Neural progenitor cell (in vitro differentiated cells): ENCODE measurements at regions not wholly inside any gene's neighbourhood (a gene's known extent, or its start where the extent isn't known, plus 50 kb on each side); places are given as distances from the start of the nearest gene placed in this dataset.

ENCODE experiments used
- DNase-seq: peaks from one replicate; pipeline ENCODE4 v3.0.0-alpha.2; 2016; ENCODE audit warnings: low spot score
- H2AFZ ChIP-seq: fragments of 200-600 bp; sonication (generic); replicated peaks from 2 replicates; pipeline ENCODE4 v1.6.1; 2016; ENCODE audit warnings: antibody characterized with exemption
- H3F3A ChIP-seq: fragments of 200-600 bp; sonication (generic); 2 replicates; pipeline ENCODE4 v1.6.1; 2016; ENCODE audit warnings: antibody characterized with exemption, low read depth
- H3K27ac ChIP-seq: fragments of 200-600 bp; sonication (generic); 2 replicates; pipeline ENCODE4 v1.5.1; 2016; ENCODE audit warnings: mild to moderate bottlenecking
- H3K27me3 ChIP-seq: fragments of 200-600 bp; sonication (generic); 2 replicates; pipeline ENCODE4 v1.6.1; 2016; ENCODE audit warnings: mild to moderate bottlenecking, moderate library complexity
- H3K36me3 ChIP-seq: fragments of 200-600 bp; sonication (generic); 2 replicates; pipeline ENCODE4 v1.5.1; 2016
- H3K4me1 ChIP-seq: fragments of 200-600 bp; sonication (generic); 2 replicates; pipeline ENCODE4 v1.6.1; 2016; ENCODE audit warnings: mixed run types
- H3K4me2 ChIP-seq: fragments of 200-600 bp; sonication (generic); 2 replicates; pipeline ENCODE4 v1.6.1; 2016
- H3K4me3 ChIP-seq: fragments of 200-600 bp; sonication (generic); 2 replicates; pipeline ENCODE4 v1.5.1; 2016
- H3K79me2 ChIP-seq: fragments of 200-600 bp; sonication (generic); 2 replicates; pipeline ENCODE4 v1.6.1; 2016; ENCODE audit warnings: low read depth
- H3K9ac ChIP-seq: fragments of 200-600 bp; sonication (generic); 2 replicates; pipeline ENCODE4 v1.6.1; 2016
- H3K9me3 ChIP-seq: fragments of 200-600 bp; sonication (generic); 2 replicates; pipeline ENCODE4 v1.5.1; 2016; ENCODE audit warnings: low read depth
- H4K20me1 ChIP-seq: fragments of 200-600 bp; sonication (generic); 2 replicates; pipeline ENCODE4 v1.6.1; 2016; ENCODE audit warnings: low read depth
- H3K27ac Mint-ChIP-seq: 3 replicates; pipeline ENCODE4 v1.8.0; 2021; ENCODE audit warnings: mixed read lengths
- H3K27me3 Mint-ChIP-seq: 2 replicates; pipeline ENCODE4 v1.8.0; 2022; ENCODE audit warnings: low read depth, mild to moderate bottlenecking, inconsistent platforms, moderate library complexity, mixed read lengths; ENCODE audit not compliant: insufficient read depth
- H3K36me3 Mint-ChIP-seq: 3 replicates; pipeline ENCODE4 v1.8.0; 2021; ENCODE audit warnings: mixed read lengths
- H3K4me1 Mint-ChIP-seq: 3 replicates; pipeline ENCODE4 v1.8.0; 2021; ENCODE audit warnings: mixed read lengths
- H3K4me3 Mint-ChIP-seq: 3 replicates; pipeline ENCODE4 v1.8.0; 2021; ENCODE audit warnings: mild to moderate bottlenecking, moderate library complexity, mixed read lengths
- H3K9me3 Mint-ChIP-seq: 3 replicates; pipeline ENCODE4 v1.8.0; 2020; ENCODE audit warnings: mixed read lengths
- CTCF ChIP-seq: fragments of 200-600 bp; sonication (generic); IDR thresholded peaks from 2 replicates; pipeline ENCODE4 v1.5.1; 2017; ENCODE audit warnings: antibody characterized with exemption, mild to moderate bottlenecking
- EZH2 ChIP-seq: fragments of 200-600 bp; sonication (generic); IDR thresholded peaks from 2 replicates; pipeline ENCODE4 v1.6.1; 2017; ENCODE audit warnings: antibody characterized with exemption, mild to moderate bottlenecking, moderate library complexity
- EZH2phosphoT487 ChIP-seq: fragments of 200-600 bp; sonication (generic); IDR thresholded peaks from 2 replicates; pipeline ENCODE4 v1.6.1; 2017; ENCODE audit warnings: antibody characterized with exemption

- peak overlapping the region; percentile 64 for H3K4me3 Mint-ChIP-seq
- peaks cover 3% of the 10 kb centered on the region for H3K27me3 Mint-ChIP-seq
- no peaks in the 10 kb centered on the region for H3K9me3 ChIP-seq
- H3K9me3 Mint-ChIP-seq: peaks cover 2% of the 10 kb centered on the region
- no peak overlapping the region for H3K9ac ChIP-seq
- no peak overlapping the region for H2AFZ ChIP-seq
- no peaks in the 10 kb centered on the region for H3K27me3 ChIP-seq
- no peaks in the 10 kb centered on the region for H4K20me1 ChIP-seq
- peak overlapping the region; percentile 61 for H3K27ac Mint-ChIP-seq
- H3K4me1 ChIP-seq: peaks cover 8% of the 10 kb centered on the region
- H3K4me2 ChIP-seq: no peak overlapping the region
- H3K4me3 ChIP-seq: no peak overlapping the region
- TF ChIP-seq EZH2phosphoT487 (no peak), CTCF (peak; percentile 50), EZH2 (no peak)
- peaks cover 21% of the 10 kb centered on the region for H3K4me1 Mint-ChIP-seq
- DNase-seq: peak; percentile 70
- H3K36me3 Mint-ChIP-seq: no peaks in the 10 kb centered on the region
- H3K27ac ChIP-seq: no peak overlapping the region
- no peaks in the 10 kb centered on the region for H3K79me2 ChIP-seq
- no peaks in the 10 kb centered on the region for H3F3A ChIP-seq
- H3K36me3 ChIP-seq: no peaks in the 10 kb centered on the region
These were observed 84.5 kb upstream of the ATP10A start for GRCh38 chr15:25947323-25948314.

- no peaks in the 10 kb centered on the region for H3K9me3 ChIP-seq
- no peaks in the 10 kb centered on the region for H3K36me3 ChIP-seq
- H3K27me3 ChIP-seq: no peaks in the 10 kb centered on the region
- H2AFZ ChIP-seq: peak overlapping the region; percentile 76
- Mint-ChIP-seq H3K4me1 (peaks cover 31% of the 10 kb centered on the region), H3K4me3 (no peak overlapping the region), H3K27me3 (peaks cover 9% of the 10 kb centered on the region), H3K27ac (no peak overlapping the region), H3K36me3 (no peaks in the 10 kb centered on the region), H3K9me3 (peaks cover 2% of the 10 kb centered on the region)
- H3F3A ChIP-seq: no peaks in the 10 kb centered on the region
- H3K79me2 ChIP-seq: no peaks in the 10 kb centered on the region
- no peak overlapping the region for H3K27ac ChIP-seq
- DNase-seq: peak; percentile 25
- H3K4me1 ChIP-seq: peaks cover 8% of the 10 kb centered on the region
- H3K4me3 ChIP-seq: no peak overlapping the region
- TF ChIP-seq CTCF (peak; percentile 18), EZH2phosphoT487 (no peak)
- no peaks in the 10 kb centered on the region for H4K20me1 ChIP-seq
- H3K4me2 ChIP-seq: no peak overlapping the region
- H3K9ac ChIP-seq: no peak overlapping the region
These were observed 83.2 kb upstream of the ATP10A start for GRCh38 chr15:25946241-25946805.

GRCh38 chr15:25944386-25944785 lies 81.3 kb upstream of the ATP10A start:
- H3K9me3 Mint-ChIP-seq: peaks cover 2% of the 10 kb centered on the region

More at GRCh38 chr15:25944386-25944785, 81.3 kb upstream of the ATP10A start:
- Histone ChIP-seq H4K20me1 (no peaks in the 10 kb centered on the region), H3K4me3 (no peak overlapping the region), H3K27me3 (no peaks in the 10 kb centered on the region), H3K9me3 (no peaks in the 10 kb centered on the region), H2AFZ (no peak overlapping the region), H3K4me1 (peaks cover 8% of the 10 kb centered on the region), H3K36me3 (no peaks in the 10 kb centered on the region), H3K27ac (no peak overlapping the region), H3F3A (no peaks in the 10 kb centered on the region), H3K9ac (no peak overlapping the region), H3K79me2 (no peaks in the 10 kb centered on the region), H3K4me2 (no peak overlapping the region)
- Mint-ChIP-seq H3K36me3 (no peaks in the 10 kb centered on the region), H3K4me3 (no peak overlapping the region), H3K27ac (no peak overlapping the region), H3K4me1 (peaks cover 34% of the 10 kb centered on the region), H3K27me3 (peaks cover 13% of the 10 kb centered on the region)
- no peak for DNase-seq
- TF ChIP-seq CTCF (no peak), EZH2phosphoT487 (no peak), EZH2 (no peak)
